ENCODE measurements at regions not wholly inside any gene's neighbourhood (a gene's known extent, or its start where the extent isn't known, plus 50 kb on each side); places are given as distances from the start of the nearest gene placed in this dataset.

DNA sequence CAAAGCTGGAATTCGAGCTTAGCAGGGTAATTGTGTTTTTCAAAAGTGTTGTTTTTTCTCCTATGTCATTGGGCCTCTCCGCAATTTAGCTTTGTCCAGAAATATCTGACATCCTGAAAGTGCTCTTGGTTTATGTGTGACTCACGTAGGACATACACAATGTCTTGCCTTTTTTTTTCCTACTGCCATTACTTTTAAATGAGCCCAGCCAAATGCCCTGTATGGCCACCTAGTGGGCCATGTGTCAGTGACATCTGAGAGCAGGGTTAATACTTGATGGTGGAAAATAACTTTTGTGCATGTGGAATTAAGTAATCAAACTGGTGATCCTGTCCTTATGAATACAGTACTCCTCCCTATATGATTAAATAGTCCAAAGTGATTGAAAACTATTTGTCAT, 1411.1 kb upstream of the TENM3 start:
- DNase-seq: peak; percentile 21
- no peaks in the 10 kb centered on the region for H3K27me3 ChIP-seq (ENCODE audit: insufficient read depth, low read depth, severe bottlenecking)
- no peaks in the 10 kb centered on the region for H3K36me3 ChIP-seq
- no peak overlapping the region for H3K4me3 ChIP-seq (ENCODE audit: low read depth, low read length)
- no peaks in the 10 kb centered on the region for H3K9me3 ChIP-seq (ENCODE audit: severe bottlenecking)
- H3K27ac ChIP-seq: no peak overlapping the region
- peak; percentile 34; the same call in 1 of the 2 replicates for TF ChIP-seq CTCF (IDR thresholded peaks at IDR 0.05; ENCODE audit: low read depth, low read length)

- peak; percentile 27; the same call in 1 of the 2 replicates for TF ChIP-seq CTCF (IDR thresholded peaks at IDR 0.05; ENCODE audit: low read depth, low read length)
- no peak for DNase-seq
- Histone ChIP-seq H3K9me3 (ENCODE audit: severe bottlenecking) (no peaks in the 10 kb centered on the region), H3K36me3 (no peaks in the 10 kb centered on the region), H3K4me3 (ENCODE audit: low read depth, low read length) (no peak overlapping the region), H3K27ac (no peak overlapping the region), H3K27me3 (ENCODE audit: insufficient read depth, low read depth, severe bottlenecking) (no peaks in the 10 kb centered on the region)
Observed at GRCh38 chr4:180840142-180840541, 1403.1 kb upstream of the TENM3 start.

DNA sequence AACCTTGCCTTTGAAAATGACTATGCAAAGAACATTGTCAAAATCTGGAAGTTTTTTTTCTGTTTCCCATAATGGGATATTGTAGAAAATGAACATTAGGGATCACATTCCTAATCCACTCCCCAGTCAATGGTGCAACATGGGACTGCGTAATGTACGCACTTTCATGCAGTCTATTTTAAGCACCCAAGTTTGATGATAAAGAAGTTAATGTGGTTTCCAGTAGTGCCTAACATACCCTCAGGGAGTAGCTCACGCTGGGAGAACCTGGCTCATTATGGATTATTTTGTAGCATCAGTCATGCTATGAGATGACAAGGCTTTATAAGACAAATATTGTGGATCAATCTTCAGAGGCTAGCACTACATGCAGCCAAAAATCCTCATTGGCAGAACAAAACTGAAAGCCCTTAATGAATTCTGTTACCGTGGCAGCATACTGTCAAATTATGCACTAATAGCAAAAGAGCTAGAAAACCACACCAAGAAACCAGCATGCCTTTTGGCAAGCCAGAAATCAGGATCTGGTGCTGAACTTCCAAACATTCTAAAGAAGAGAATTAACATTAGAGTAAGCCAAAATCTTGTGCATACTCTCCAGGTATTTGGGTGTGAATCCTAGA, 1392.8 kb upstream of the TENM3 start:
- Histone ChIP-seq H3K27me3 (ENCODE audit: insufficient read depth, low read depth, severe bottlenecking) (no peaks in the 10 kb centered on the region), H3K9me3 (ENCODE audit: severe bottlenecking) (no peaks in the 10 kb centered on the region), H3K27ac (no peak overlapping the region), H3K36me3 (no peaks in the 10 kb centered on the region), H3K4me3 (ENCODE audit: low read depth, low read length) (no peak overlapping the region)
- TF ChIP-seq CTCF (IDR thresholded peaks at IDR 0.05; ENCODE audit: low read depth, low read length): no peak
- no peak for DNase-seq

- no peak overlapping the region for H3K27ac ChIP-seq
- H3K9me3 ChIP-seq (ENCODE audit: severe bottlenecking): no peaks in the 10 kb centered on the region
- no peak for TF ChIP-seq CTCF (IDR thresholded peaks at IDR 0.05; ENCODE audit: low read depth, low read length)
- H3K4me3 ChIP-seq (ENCODE audit: low read depth, low read length): no peak overlapping the region
- no peak for DNase-seq
- H3K27me3 ChIP-seq (ENCODE audit: insufficient read depth, low read depth, severe bottlenecking): no peaks in the 10 kb centered on the region
- no peaks in the 10 kb centered on the region for H3K36me3 ChIP-seq
Observed at GRCh38 chr4:180852738-180853137, 1390.5 kb upstream of the TENM3 start.

- no peak for TF ChIP-seq CTCF (IDR thresholded peaks at IDR 0.05; ENCODE audit: low read depth, low read length)
- Histone ChIP-seq H3K9me3 (ENCODE audit: severe bottlenecking) (no peaks in the 10 kb centered on the region), H3K4me3 (ENCODE audit: low read depth, low read length) (no peak overlapping the region), H3K36me3 (no peaks in the 10 kb centered on the region), H3K27ac (no peak overlapping the region), H3K27me3 (ENCODE audit: insufficient read depth, low read depth, severe bottlenecking) (no peaks in the 10 kb centered on the region)
- DNase-seq: no peak
Observed at GRCh38 chr4:180855184-180855583, 1388.0 kb upstream of the TENM3 start.
